GM19351 (cell line): ENCODE measurements at regions not wholly inside any gene's neighbourhood (a gene's known extent, or its start where the extent isn't known, plus 50 kb on each side); places are given as distances from the start of the nearest gene placed in this dataset.
"Not testable (repeated sequence)": the region's sequence is repeated elsewhere in the genome, so short reads cannot be mapped to it uniquely, and the experiment has no call there.

ENCODE experiments used
- ATAC-seq: cut with Tn5 transposase; IDR thresholded peaks from one replicate; pipeline ENCODE4 v1.9.1; 2021; ENCODE audit warnings: mild to moderate bottlenecking, moderate library complexity; ENCODE audit not compliant: unreplicated experiment

GRCh38 chr2:173544641-173545363, 190.1 kb downstream of the CDCA7 start:
- no peak for ATAC-seq

GRCh38 chr2:173545364-173545763, 190.7 kb downstream of the CDCA7 start:
- ATAC-seq, result no peak

- no peak for ATAC-seq
These were observed 192.8 kb downstream of the CDCA7 start for GRCh38 chr2:173547499-173547898.

GRCh38 chr2:173550143-173550542, 195.5 kb downstream of the CDCA7 start:
- ATAC-seq, result no peak

- no peak for ATAC-seq
These were observed 197.9 kb downstream of the CDCA7 start for GRCh38 chr2:173552531-173552930.

GRCh38 chr2:173553593-173553992, 198.9 kb downstream of the CDCA7 start:
- no peak for ATAC-seq

GRCh38 chr2:173555833-173556232, 201.2 kb downstream of the CDCA7 start:
- ATAC-seq, result no peak

GRCh38 chr2:173556816-173557215, 202.1 kb downstream of the CDCA7 start:
- no peak for ATAC-seq

- no peak for ATAC-seq
These were observed 202.8 kb downstream of the CDCA7 start for GRCh38 chr2:173557497-173557896.

- ATAC-seq, result no peak
These were observed 212.8 kb downstream of the CDCA7 start for GRCh38 chr2:173567493-173567892.

- ATAC-seq, result no peak
These were observed 213.4 kb downstream of the CDCA7 start for GRCh38 chr2:173568054-173568453.

GRCh38 chr2:173571021-173571821, 216.5 kb downstream of the CDCA7 start:
- ATAC-seq, result no peak

GRCh38 chr2:173571887-173572680, 217.4 kb downstream of the CDCA7 start:
- ATAC-seq, result no peak

- no peak for ATAC-seq
These were observed 218.2 kb downstream of the CDCA7 start for GRCh38 chr2:173572848-173573247.

GRCh38 chr2:173573782-173574181, 219.1 kb downstream of the CDCA7 start:
- not testable (repeated sequence) for ATAC-seq

GRCh38 chr2:173574324-173575112, 219.8 kb downstream of the CDCA7 start:
- no peak for ATAC-seq

GRCh38 chr2:173578404-173579107, 223.9 kb downstream of the CDCA7 start:
- no peak for ATAC-seq

GRCh38 chr2:173580351-173580750, 225.7 kb downstream of the CDCA7 start:
- no peak for ATAC-seq

- no peak for ATAC-seq
These were observed 226.3 kb downstream of the CDCA7 start for GRCh38 chr2:173580956-173581355.

GRCh38 chr2:173583196-173583595, 228.5 kb downstream of the CDCA7 start:
- no peak for ATAC-seq
